SK-N-SH (cell line): ENCODE measurements at regions not wholly inside any gene's neighbourhood (a gene's known extent, or its start where the extent isn't known, plus 50 kb on each side); places are given as distances from the start of the nearest gene placed in this dataset.

Experiments used
- CTCF ChIA-PET: fragments of 300-600, 350-600 bp; formaldehyde crosslinking; extraction: SDS; loops from one replicate; lab custom pipeline; 2021; lab: Yijun Ruan, JAX
- POLR2A ChIA-PET: fragments of 350-600 bp; sonication (Branson Sonifier 250); formaldehyde crosslinking; extraction: SDS; loops from one replicate; lab custom pipeline; 2020; ENCODE audit warnings: antibody characterized with exemption, inconsistent platforms; lab: Yijun Ruan, JAX
- DNase-seq: peaks from one replicate; pipeline ENCODE4 v3.0.0; 2012
- H2AFZ ChIP-seq: fragments of 200-600 bp; sonication (generic); 2 replicates; pipeline ENCODE4 v1.8.1; 2016; ENCODE audit warnings: antibody characterized with exemption, mild to moderate bottlenecking, low read depth
- H3F3A ChIP-seq: fragments of 200-600 bp; sonication (generic); replicated peaks from 2 replicates; pipeline ENCODE3; 2016; ENCODE audit warnings: antibody characterized with exemption, mild to moderate bottlenecking; ENCODE audit not compliant: insufficient read depth
- H3K27ac ChIP-seq, 2 experiments: fragments of 200-500 bp in 1 of 2; fragments of 200-600 bp in 1 of 2; sonication (Bioruptor generic) in 1 of 2; sonication (generic), shearing (Covaris generic) in 1 of 2; 2 replicates each; pipeline versions ENCODE4 v1.5.1 to v1.6.1; 2014 to 2016; ENCODE audit warnings: low read depth in 2 of 2, inconsistent platforms in 1 of 2, low read length in 1 of 2, mild to moderate bottlenecking in 1 of 2, mixed read lengths in 1 of 2
- H3K27me3 ChIP-seq: fragments of 200-600 bp; sonication (generic), shearing (Covaris generic); 2 replicates; pipeline ENCODE4 v1.6.1; 2016; ENCODE audit warnings: mixed run types; ENCODE audit not compliant: insufficient read depth
- H3K36me3 ChIP-seq, 2 experiments: fragments of 200-500 bp in 1 of 2; fragments of 200-600 bp in 1 of 2; sonication (Bioruptor generic) in 1 of 2; sonication (generic) in 1 of 2; replicated peaks in 1 of 2; 2 replicates each; pipeline versions ENCODE3 to v1.5.1; 2014 to 2016; ENCODE audit warnings: low read length in 1 of 2, mild to moderate bottlenecking in 1 of 2; ENCODE audit not compliant: insufficient read depth in 2 of 2, control insufficient read depth in 1 of 2
- H3K4me1 ChIP-seq, 2 experiments: fragments of 200-500 bp in 1 of 2; fragments of 200-600 bp in 1 of 2; sonication (Bioruptor generic) in 1 of 2; sonication (generic), shearing (Covaris generic) in 1 of 2; 2 replicates each; pipeline versions ENCODE4 v1.5.1 to v1.6.1; 2014 to 2016; ENCODE audit warnings: low read depth in 1 of 2, low read length in 1 of 2, mixed run types in 1 of 2; ENCODE audit not compliant: insufficient read depth in 2 of 2, control insufficient read depth in 1 of 2
- H3K4me2 ChIP-seq: fragments of 200-600 bp; sonication (generic), shearing (Covaris generic); 2 replicates; pipeline ENCODE4 v1.6.1; 2017; ENCODE audit warnings: mixed run types
- H3K4me3 ChIP-seq, 2 experiments: fragments of 200-500 bp in 1 of 2; fragments of 200-600 bp in 1 of 2; sonication (Bioruptor generic) in 1 of 2; sonication (generic), shearing (Covaris generic) in 1 of 2; 2 replicates each; pipeline versions ENCODE4 v1.5.1 to v1.8.1; 2014 to 2016; ENCODE audit warnings: low read depth in 2 of 2, inconsistent platforms in 1 of 2, low read length in 1 of 2, mild to moderate bottlenecking in 1 of 2, mixed read lengths in 1 of 2, moderate library complexity in 1 of 2
- H3K79me2 ChIP-seq: fragments of 200-600 bp; sonication (generic); 2 replicates; pipeline ENCODE4 v1.8.1; 2017; ENCODE audit warnings: mild to moderate bottlenecking; ENCODE audit not compliant: insufficient read depth
- H3K9ac ChIP-seq: fragments of 200-600 bp; sonication (generic); 2 replicates; pipeline ENCODE4 v1.6.1; 2017; ENCODE audit warnings: mixed run types
- H3K9me2 ChIP-seq: fragments of 200-600 bp; sonication (generic); 2 replicates; pipeline ENCODE4 v1.6.1; 2017; ENCODE audit warnings: mixed run types
- H3K9me3 ChIP-seq: fragments of 200-600 bp; sonication (generic); 2 replicates; pipeline ENCODE4 v1.6.1; 2017; ENCODE audit warnings: mixed run types, mild to moderate bottlenecking, moderate library complexity
- H4K20me1 ChIP-seq: fragments of 200-600 bp; sonication (generic); 2 replicates; pipeline ENCODE4 v1.6.1; 2017; ENCODE audit warnings: mild to moderate bottlenecking, mixed run types; ENCODE audit not compliant: insufficient read depth
- EZH2phosphoT487 ChIP-seq: fragments of 200-600 bp; sonication (generic); IDR thresholded peaks from 2 replicates; pipeline ENCODE4 v1.6.1; 2017; ENCODE audit warnings: low read depth, mixed run types, mild to moderate bottlenecking, antibody characterized with exemption, moderate library complexity, borderline replicate concordance
- FOXM1 ChIP-seq: IDR thresholded peaks from 2 replicates; pipeline ENCODE4 v1.4.0; 2012; ENCODE audit warnings: low read depth, mild to moderate bottlenecking
- GATA2 ChIP-seq: sonication (generic); formaldehyde crosslinking; IDR thresholded peaks from 2 replicates; pipeline ENCODE4 v1.5.0; 2020; ENCODE audit warnings: mild to moderate bottlenecking, missing genetic modification reagents
- MEF2A ChIP-seq: IDR thresholded peaks from 2 replicates; pipeline ENCODE4 v1.4.0; 2012; ENCODE audit warnings: low read depth, borderline replicate concordance
- NFIC ChIP-seq: IDR thresholded peaks from 2 replicates; pipeline ENCODE4 v1.4.0; 2012; ENCODE audit warnings: borderline replicate concordance
- NRF1 ChIP-seq: IDR thresholded peaks from 2 replicates; pipeline ENCODE4 v1.6.1; 2012; ENCODE audit warnings: low read depth, mild to moderate bottlenecking, low read length
- PBX3 ChIP-seq: IDR thresholded peaks from 2 replicates; pipeline ENCODE4; 2012
- POLR2AphosphoS5 ChIP-seq: IDR thresholded peaks from 2 replicates; pipeline ENCODE4 v1.6.1; 2012; ENCODE audit warnings: low read depth, low read length
- RCOR1 ChIP-seq: fragments of 150-350 bp; IDR thresholded peaks from 2 replicates; pipeline ENCODE4 v1.6.1; 2017; ENCODE audit warnings: antibody characterized with exemption, low read length
- REST ChIP-seq: IDR thresholded peaks from 2 replicates; pipeline ENCODE4 v1.6.1; 2012; ENCODE audit warnings: mild to moderate bottlenecking, low read depth, low read length, moderate library complexity
- RFX5 ChIP-seq: IDR thresholded peaks from 2 replicates; pipeline ENCODE4 v1.6.1; 2012; ENCODE audit warnings: mild to moderate bottlenecking, improper control_type of control experiment, low read length
- SIN3A ChIP-seq: IDR thresholded peaks from 2 replicates; pipeline ENCODE4 v1.6.1; 2012; ENCODE audit warnings: low read depth, mild to moderate bottlenecking, low read length, moderate library complexity, borderline replicate concordance
- TAF1 ChIP-seq: IDR thresholded peaks from 2 replicates; pipeline ENCODE4 v1.6.1; 2012; ENCODE audit warnings: low read depth, mild to moderate bottlenecking, low read length, moderate library complexity, borderline replicate concordance
- TCF12 ChIP-seq: IDR thresholded peaks from 2 replicates; pipeline ENCODE4 v1.4.0; 2012
- TEAD4 ChIP-seq: IDR thresholded peaks from 2 replicates; pipeline ENCODE4 v1.4.0; 2012; ENCODE audit warnings: mild to moderate bottlenecking, borderline replicate concordance; ENCODE audit not compliant: insufficient read depth
- USF1 ChIP-seq: IDR thresholded peaks from 2 replicates; pipeline ENCODE4 v1.4.0; 2012; ENCODE audit warnings: low read depth, borderline replicate concordance
- ZBTB33 ChIP-seq: IDR thresholded peaks from 2 replicates; pipeline ENCODE4 v1.4.0; 2012; ENCODE audit warnings: low read depth, borderline replicate concordance
- WGBS: methylation state at CpG from one replicate; pipeline ENCODE4 v1.1.6; 2017; ENCODE audit warnings: low lambda C conversion rate; 5-methylcytosine and 5-hydroxymethylcytosine counted together

DNA sequence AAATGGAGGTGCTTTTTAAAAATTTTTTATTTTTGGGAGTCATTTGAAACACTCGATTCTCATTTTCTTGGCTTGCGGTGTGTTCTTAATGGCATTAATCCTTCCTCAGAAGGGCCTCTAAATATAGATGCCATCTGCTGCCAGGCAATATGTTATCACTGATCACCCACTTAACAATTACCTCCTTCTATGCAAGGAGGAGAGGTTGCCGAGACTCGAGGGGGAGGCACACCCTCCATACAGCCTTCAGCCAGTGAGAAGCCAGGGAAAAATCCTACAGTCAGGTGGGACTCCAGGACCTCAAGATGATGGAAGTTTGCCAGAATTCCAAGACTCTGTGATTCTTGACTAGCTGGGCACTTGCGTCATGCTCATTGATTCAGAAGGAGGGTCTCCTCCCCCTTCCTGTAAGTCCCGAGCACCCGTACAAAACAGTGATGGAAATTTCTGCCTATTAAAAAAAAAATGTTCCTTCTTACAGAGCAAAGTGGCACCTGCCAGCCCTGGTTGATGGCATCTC is 574.5 kb downstream of the TYW1 start:
- H3K27ac ChIP-seq: no peak overlapping the region
- no peaks in the 10 kb centered on the region for H3K9me2 ChIP-seq
- H3K9me3 ChIP-seq: no peaks in the 10 kb centered on the region
- no peaks in the 10 kb centered on the region for H3K27me3 ChIP-seq
- no peak for DNase-seq
- no peak overlapping the region for H2AFZ ChIP-seq
- WGBS: 42% methylated on average over 5 of the region's 7 CpGs
- no peak overlapping the region for H3K4me3 ChIP-seq
- H3K79me2 ChIP-seq: no peaks in the 10 kb centered on the region
- ChIA-PET CTCF (no interaction called here), POLR2A (no interaction called here)
- H3K9ac ChIP-seq: no peak overlapping the region
- no peaks in the 10 kb centered on the region for H4K20me1 ChIP-seq
- TF ChIP-seq NFIC (no peak), PBX3 (no peak), ZBTB33 (no peak), REST (no peak), SIN3A (no peak), TAF1 (no peak), NRF1 (no peak), TEAD4 (no peak), EZH2phosphoT487 (no peak), POLR2AphosphoS5 (no peak), USF1 (no peak), MEF2A (no peak), RCOR1 (no peak), TCF12 (no peak), GATA2 (CRISPR knock-in tag) (no peak), RFX5 (no peak), FOXM1 (no peak)
- no peak overlapping the region for H3K4me2 ChIP-seq
- H3K36me3 ChIP-seq: no peaks in the 10 kb centered on the region
- H3F3A ChIP-seq: no peaks in the 10 kb centered on the region
- no peaks in the 10 kb centered on the region for H3K4me1 ChIP-seq
